ENCODE measurements at regions not wholly inside any gene's neighbourhood (a gene's known extent, or its start where the extent isn't known, plus 50 kb on each side); places are given as distances from the start of the nearest gene placed in this dataset.

DNA sequence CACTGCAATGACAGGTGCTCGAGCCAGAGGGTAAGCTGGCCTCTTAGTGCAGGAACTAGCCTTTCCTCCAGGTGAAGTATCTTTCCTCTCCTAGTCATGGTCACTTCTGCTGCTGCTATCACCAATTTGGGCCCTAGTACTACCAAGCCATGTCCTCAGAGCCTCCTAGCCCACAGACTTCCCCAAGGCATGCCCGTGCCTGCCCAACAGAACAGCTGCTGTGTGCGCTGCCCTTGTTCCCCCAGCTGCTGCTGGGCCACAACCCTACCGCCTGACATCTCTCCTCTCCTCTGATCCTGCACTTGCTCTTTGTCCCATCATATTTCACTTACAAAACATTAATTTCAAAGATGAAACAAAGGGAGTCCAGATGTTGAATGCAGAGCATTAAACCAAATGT, 168.5 kb upstream of the FREM2 start:
- Histone ChIP-seq H3K9me3 (ENCODE audit: low read depth) (no peaks in the 10 kb centered on the region), H3K79me2 (ENCODE audit: low read depth) (no peaks in the 10 kb centered on the region), H2AFZ (replicated peaks) (no peak overlapping the region), H3F3A (ENCODE audit: low read depth) (no peaks in the 10 kb centered on the region), H3K4me1 (no peaks in the 10 kb centered on the region), H3K4me2 (no peak overlapping the region), H3K36me3 (no peaks in the 10 kb centered on the region), H3K4me3 (no peak overlapping the region), H3K27me3 (no peaks in the 10 kb centered on the region), H4K20me1 (ENCODE audit: low read depth) (no peaks in the 10 kb centered on the region), H3K27ac (no peak overlapping the region), H3K9ac (no peak overlapping the region)
- no peak for DNase-seq (ENCODE audit: low spot score)
- Mint-ChIP-seq H3K27ac (no peak overlapping the region), H3K27me3 (ENCODE audit: insufficient read depth, low read depth) (peaks cover 2% of the 10 kb centered on the region), H3K9me3 (peaks cover 2% of the 10 kb centered on the region), H3K4me3 (no peak overlapping the region), H3K4me1 (no peaks in the 10 kb centered on the region), H3K36me3 (no peaks in the 10 kb centered on the region)
- no peak for TF ChIP-seq EZH2phosphoT487 (IDR thresholded peaks at IDR 0.05)
- TF ChIP-seq, protein P1, sequence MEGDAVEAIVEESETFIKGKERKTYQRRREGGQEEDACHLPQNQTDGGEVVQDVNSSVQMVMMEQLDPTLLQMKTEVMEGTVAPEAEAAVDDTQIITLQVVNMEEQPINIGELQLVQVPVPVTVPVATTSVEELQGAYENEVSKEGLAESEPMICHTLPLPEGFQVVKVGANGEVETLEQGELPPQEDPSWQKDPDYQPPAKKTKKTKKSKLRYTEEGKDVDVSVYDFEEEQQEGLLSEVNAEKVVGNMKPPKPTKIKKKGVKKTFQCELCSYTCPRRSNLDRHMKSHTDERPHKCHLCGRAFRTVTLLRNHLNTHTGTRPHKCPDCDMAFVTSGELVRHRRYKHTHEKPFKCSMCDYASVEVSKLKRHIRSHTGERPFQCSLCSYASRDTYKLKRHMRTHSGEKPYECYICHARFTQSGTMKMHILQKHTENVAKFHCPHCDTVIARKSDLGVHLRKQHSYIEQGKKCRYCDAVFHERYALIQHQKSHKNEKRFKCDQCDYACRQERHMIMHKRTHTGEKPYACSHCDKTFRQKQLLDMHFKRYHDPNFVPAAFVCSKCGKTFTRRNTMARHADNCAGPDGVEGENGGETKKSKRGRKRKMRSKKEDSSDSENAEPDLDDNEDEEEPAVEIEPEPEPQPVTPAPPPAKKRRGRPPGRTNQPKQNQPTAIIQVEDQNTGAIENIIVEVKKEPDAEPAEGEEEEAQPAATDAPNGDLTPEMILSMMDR (IDR thresholded peaks at IDR 0.05) = no peak
- no peak for TF ChIP-seq EZH2 (IDR thresholded peaks at IDR 0.05)

DNA sequence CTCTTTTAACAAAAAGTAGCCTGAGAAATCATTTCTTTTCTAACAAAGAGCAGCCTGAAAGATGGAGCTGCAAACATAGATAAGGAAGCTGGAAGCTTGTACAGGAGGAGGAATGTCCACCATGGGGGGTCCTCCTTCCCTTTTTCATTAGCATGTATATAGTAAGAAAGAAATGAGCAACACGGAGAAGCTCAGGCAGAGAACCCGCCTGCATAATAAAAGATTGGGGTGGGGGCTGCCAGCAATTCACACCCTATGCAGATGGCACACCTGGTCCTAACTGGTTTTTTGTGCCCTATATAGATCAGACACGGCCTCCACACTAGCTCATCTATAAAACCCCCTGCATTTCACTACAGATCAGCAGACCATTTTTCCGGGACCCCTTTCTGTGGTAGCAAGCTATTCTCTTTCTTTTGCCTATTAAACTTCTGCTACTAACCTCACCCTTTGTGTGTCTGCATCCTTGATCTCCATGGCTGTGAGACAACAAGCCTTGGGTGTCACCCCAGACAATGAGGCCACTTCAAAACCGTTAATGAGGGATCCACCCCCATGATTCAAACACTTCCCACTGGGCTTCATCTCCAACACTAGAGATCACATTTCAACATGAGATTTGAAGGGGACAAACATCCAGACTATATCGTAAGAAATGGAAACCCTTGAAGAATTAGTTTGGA, 167.5 kb upstream of the FREM2 start:
- no peak overlapping the region for H3K9ac ChIP-seq
- H3K27ac ChIP-seq = no peak overlapping the region
- H3K27me3 ChIP-seq = no peaks in the 10 kb centered on the region
- no peak overlapping the region for H3K4me3 Mint-ChIP-seq
- peaks cover 2% of the 10 kb centered on the region for H3K9me3 Mint-ChIP-seq
- no peaks in the 10 kb centered on the region for H3K36me3 Mint-ChIP-seq
- H3K27me3 Mint-ChIP-seq (ENCODE audit: insufficient read depth, low read depth) = peaks cover 2% of the 10 kb centered on the region
- H3K4me2 ChIP-seq = no peak overlapping the region
- H3K27ac Mint-ChIP-seq = no peak overlapping the region
- no peaks in the 10 kb centered on the region for H3K4me1 ChIP-seq
- H3K4me3 ChIP-seq = no peak overlapping the region
- H3K9me3 ChIP-seq (ENCODE audit: low read depth) = no peaks in the 10 kb centered on the region
- H4K20me1 ChIP-seq (ENCODE audit: low read depth) = no peaks in the 10 kb centered on the region
- no peak for DNase-seq (ENCODE audit: low spot score)
- TF ChIP-seq, protein P1 (IDR thresholded peaks at IDR 0.05) = no peak
- TF ChIP-seq EZH2 (IDR thresholded peaks at IDR 0.05) (no peak), EZH2phosphoT487 (IDR thresholded peaks at IDR 0.05) (no peak)
- no peaks in the 10 kb centered on the region for H3F3A ChIP-seq (ENCODE audit: low read depth)
- no peaks in the 10 kb centered on the region for H3K36me3 ChIP-seq
- no peaks in the 10 kb centered on the region for H3K79me2 ChIP-seq (ENCODE audit: low read depth)
- H2AFZ ChIP-seq (replicated peaks) = no peak overlapping the region
- H3K4me1 Mint-ChIP-seq = no peaks in the 10 kb centered on the region

DNA sequence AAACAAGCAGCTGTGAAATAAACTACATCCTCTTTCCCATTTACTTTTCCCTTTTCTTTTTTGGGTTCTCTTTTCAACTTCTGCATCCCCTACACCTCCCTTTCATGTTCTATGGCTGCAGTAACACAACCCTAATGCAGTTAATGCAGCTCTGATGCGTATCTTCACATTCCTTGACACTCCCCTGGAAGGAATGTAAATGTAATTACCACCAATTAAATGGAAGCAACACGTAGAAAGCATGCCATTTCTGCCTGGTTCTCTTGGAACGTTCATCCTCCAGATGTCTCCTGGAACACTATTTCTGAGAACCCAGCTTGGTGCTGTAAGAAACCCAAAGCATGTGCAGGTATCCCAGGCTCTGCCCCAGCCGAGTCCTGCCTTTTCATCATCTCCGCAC, 166.8 kb upstream of the FREM2 start:
- no peak for DNase-seq (ENCODE audit: low spot score)
- Histone ChIP-seq H3K36me3 (no peaks in the 10 kb centered on the region), H3K79me2 (ENCODE audit: low read depth) (no peaks in the 10 kb centered on the region), H3K9ac (no peak overlapping the region), H3K4me1 (no peaks in the 10 kb centered on the region), H3K9me3 (ENCODE audit: low read depth) (no peaks in the 10 kb centered on the region), H4K20me1 (ENCODE audit: low read depth) (no peaks in the 10 kb centered on the region), H3F3A (ENCODE audit: low read depth) (no peaks in the 10 kb centered on the region), H3K4me2 (no peak overlapping the region), H3K27me3 (no peaks in the 10 kb centered on the region), H3K27ac (no peak overlapping the region), H3K4me3 (no peak overlapping the region), H2AFZ (replicated peaks) (no peak overlapping the region)
- Mint-ChIP-seq H3K27ac (no peak overlapping the region), H3K36me3 (no peaks in the 10 kb centered on the region), H3K4me3 (no peak overlapping the region), H3K4me1 (no peaks in the 10 kb centered on the region), H3K27me3 (ENCODE audit: insufficient read depth, low read depth) (peaks cover 2% of the 10 kb centered on the region), H3K9me3 (peaks cover 2% of the 10 kb centered on the region)
- TF ChIP-seq, protein P1 (IDR thresholded peaks at IDR 0.05) = no peak
- no peak for TF ChIP-seq EZH2 (IDR thresholded peaks at IDR 0.05)
